GM13976 (cell line): ENCODE measurements at regions not wholly inside any gene's neighbourhood (a gene's known extent, or its start where the extent isn't known, plus 50 kb on each side); places are given as distances from the start of the nearest gene placed in this dataset.

Source experiments
- DNase-seq: peaks from one replicate; pipeline ENCODE4 v3.0.0; 2012; ENCODE audit warnings: low spot score
- CTCF ChIP-seq: IDR thresholded peaks from 2 replicates; pipeline ENCODE4 v1.5.1; 2012; ENCODE audit warnings: borderline replicate concordance, mild to moderate bottlenecking; ENCODE audit not compliant: insufficient read depth; ENCODE audit errors: extremely low read depth, missing control alignments, control extremely low read depth
- in situ Hi-C: fragments of 300-500 bp; cut with MboI; formaldehyde crosslinking; loops from one replicate; pipeline ENCODE4 v1.12.0; 2022; ENCODE audit warnings: low sequenced_read_pairs, mixed read lengths, inconsistent platforms; ENCODE audit not compliant: unreplicated experiment

- in situ Hi-C loops: no loop called here
- no peak for TF ChIP-seq CTCF
- no peak for DNase-seq
These were observed 194.9 kb downstream of the DUSP6 start for GRCh38 chr12:89157413-89157812.

GRCh38 chr12:89156862-89157262, 195.4 kb downstream of the DUSP6 start:
- TF ChIP-seq CTCF: no peak
- in situ Hi-C loops: no loop called here
- no peak for DNase-seq

- DNase-seq: no peak
- in situ Hi-C loops: no loop called here
- no peak for TF ChIP-seq CTCF
These were observed 196.0 kb downstream of the DUSP6 start for GRCh38 chr12:89156340-89156739.

GRCh38 chr12:89155826-89156225, 196.5 kb downstream of the DUSP6 start:
- in situ Hi-C loops: no loop called here
- TF ChIP-seq CTCF: no peak
- no peak for DNase-seq

GRCh38 chr12:89154743-89155499, 197.4 kb downstream of the DUSP6 start:
- in situ Hi-C loops: no loop called here
- DNase-seq: no peak
- no peak for TF ChIP-seq CTCF

GRCh38 chr12:89153341-89153740, 199.0 kb downstream of the DUSP6 start:
- no peak for TF ChIP-seq CTCF
- in situ Hi-C loops: no loop called here
- no peak for DNase-seq
